Neuronal stem cell (in vitro differentiated cells): ENCODE measurements at regions not wholly inside any gene's neighbourhood (a gene's known extent, or its start where the extent isn't known, plus 50 kb on each side); places are given as distances from the start of the nearest gene placed in this dataset.

Experiments used
- DNase-seq: peaks from one replicate; pipeline ENCODE4 v3.0.0-alpha.2; 2013; ENCODE audit warnings: low spot score
- H2AFZ ChIP-seq: one replicate; pipeline ENCODE4 v1.6.1; 2013; ENCODE audit warnings: mild to moderate bottlenecking, low read length, inconsistent platforms
- H2AK5ac ChIP-seq: 2 replicates; pipeline ENCODE4 v1.6.1; 2013; ENCODE audit warnings: low read depth, mild to moderate bottlenecking, inconsistent platforms, low read length, moderate library complexity, mixed read lengths
- H2BK120ac ChIP-seq: 2 replicates; pipeline ENCODE4 v1.6.1; 2013; ENCODE audit warnings: low read depth, mild to moderate bottlenecking, inconsistent platforms, low read length, moderate library complexity, mixed read lengths
- H2BK12ac ChIP-seq: one replicate; pipeline ENCODE4 v1.6.1; 2013; ENCODE audit warnings: low read length, inconsistent platforms
- H2BK15ac ChIP-seq: 2 replicates; pipeline ENCODE4 v1.6.1; 2013; ENCODE audit warnings: mild to moderate bottlenecking, low read length, inconsistent platforms, mixed read lengths
- H2BK5ac ChIP-seq: one replicate; pipeline ENCODE4 v1.6.1; 2013; ENCODE audit warnings: inconsistent platforms, mild to moderate bottlenecking, low read length, moderate library complexity
- H3K14ac ChIP-seq: one replicate; pipeline ENCODE4 v1.6.1; 2013; ENCODE audit warnings: low read length, inconsistent platforms
- H3K18ac ChIP-seq: 2 replicates; pipeline ENCODE4 v1.6.1; 2013; ENCODE audit warnings: low read length, inconsistent platforms
- H3K23ac ChIP-seq: 2 replicates; pipeline ENCODE4 v1.6.1; 2013; ENCODE audit warnings: low read depth, mild to moderate bottlenecking, mixed read lengths, low read length, inconsistent platforms; ENCODE audit not compliant: poor library complexity
- H3K27ac ChIP-seq: replicated peaks from 3 replicates; pipeline ENCODE4 v1.5.1; 2013; ENCODE audit warnings: low read length, inconsistent platforms
- H3K27me3 ChIP-seq, 3 experiments: 2 replicates each; pipeline ENCODE4 v1.6.1; 2013; ENCODE audit warnings: low read length in 3 of 3, mild to moderate bottlenecking in 2 of 3, inconsistent platforms in 1 of 3, low read depth in 1 of 3, mixed read lengths in 1 of 3, moderate library complexity in 1 of 3; ENCODE audit not compliant: control insufficient read depth in 3 of 3, insufficient read depth in 3 of 3
- H3K36me3 ChIP-seq, 2 donors: replicated peaks in 1 of 2; 2 replicates each; pipeline ENCODE4 v1.6.1; 2013; ENCODE audit warnings: low read length in 2 of 2; ENCODE audit not compliant: control insufficient read depth in 2 of 2, insufficient read depth in 2 of 2
- H3K4ac ChIP-seq: 2 replicates; pipeline ENCODE4 v1.6.1; 2013; ENCODE audit warnings: inconsistent platforms, mild to moderate bottlenecking, low read length, moderate library complexity
- H3K4me1 ChIP-seq, 2 donors: 1 replicate in 1 of 2; 2 replicates in 1 of 2; pipeline ENCODE4 v1.6.1; 2013; ENCODE audit warnings: low read length in 2 of 2, low read depth in 1 of 2; ENCODE audit not compliant: control insufficient read depth in 2 of 2, insufficient read depth in 1 of 2
- H3K4me2 ChIP-seq: one replicate; pipeline ENCODE4 v1.6.1; 2013; ENCODE audit warnings: mild to moderate bottlenecking, low read length, inconsistent platforms; ENCODE audit not compliant: insufficient read depth, poor library complexity, severe bottlenecking
- H3K4me3 ChIP-seq, 2 donors: 2 replicates each; pipeline ENCODE4 v1.5.1; 2013; ENCODE audit warnings: low read length in 2 of 2, mild to moderate bottlenecking in 2 of 2, inconsistent platforms in 1 of 2, moderate library complexity in 1 of 2
- H3K79me1 ChIP-seq: one replicate; pipeline ENCODE4 v1.6.1; 2013; ENCODE audit warnings: low read depth, mild to moderate bottlenecking, inconsistent platforms, low read length, moderate library complexity
- H3K9ac ChIP-seq: one replicate; pipeline ENCODE4 v1.6.1; 2013; ENCODE audit warnings: mild to moderate bottlenecking, low read depth, low read length, inconsistent platforms; ENCODE audit not compliant: poor library complexity
- H3K9me3 ChIP-seq, 2 donors: replicated peaks in 1 of 2; 2 replicates each; pipeline versions ENCODE3 to v1.6.1; 2013; ENCODE audit warnings: low read length in 2 of 2, mild to moderate bottlenecking in 2 of 2, inconsistent platforms in 1 of 2, low read depth in 1 of 2, mixed read lengths in 1 of 2, moderate library complexity in 1 of 2; ENCODE audit not compliant: control insufficient read depth in 2 of 2, insufficient read depth in 1 of 2
- H4K8ac ChIP-seq: one replicate; pipeline ENCODE4 v1.6.1; 2013; ENCODE audit warnings: low read depth, mild to moderate bottlenecking, inconsistent platforms, low read length, moderate library complexity
- H4K91ac ChIP-seq: one replicate; pipeline ENCODE4 v1.6.1; 2013; ENCODE audit warnings: low read length, low read depth, mild to moderate bottlenecking, inconsistent platforms; ENCODE audit not compliant: poor library complexity
- WGBS, 2 donors: extraction: QIAGEN DNeasy Blood & Tissue Kit; methylation state at CpG; one replicate each; pipeline ENCODE4 v1.1.7; 2013; ENCODE audit warnings: missing lambda C conversion rate in 2 of 2, mixed read lengths in 1 of 2; ENCODE audit not compliant: insufficient read length in 2 of 2, insufficient replicate concordance in 1 of 2; ENCODE audit errors: extremely low coverage in 2 of 2; 5-methylcytosine and 5-hydroxymethylcytosine counted together

- Histone ChIP-seq H2BK120ac (no peak overlapping the region), H3K4ac (no peak overlapping the region), H3K9me3 (peaks cover 0 to 2% of the 10 kb centered on the region in 2 donors), H2AFZ (no peak overlapping the region), H3K4me1 (no peaks in the 10 kb centered on the region), H4K91ac (no peak overlapping the region), H3K36me3 (no peaks in the 10 kb centered on the region), H2BK12ac (no peak overlapping the region), H3K27ac (no peak overlapping the region), H2BK5ac (no peak overlapping the region), H3K14ac (no peak overlapping the region), H3K9ac (no peak overlapping the region), H3K18ac (no peak overlapping the region), H3K4me2 (no peak overlapping the region), H3K79me1 (no peaks in the 10 kb centered on the region), H3K23ac (no peak overlapping the region), H2AK5ac (no peak overlapping the region), H3K4me3 (no peak overlapping the region), H4K8ac (no peak overlapping the region), H3K27me3 (peaks cover 0 to 1% (median 0%) of the 10 kb centered on the region in 3 experiments), H2BK15ac (no peak overlapping the region)
- no CpG with 5 or more reads among the region's 4 CpGs for WGBS, 2 donors
- DNase-seq: no peak
These were observed 66.6 kb upstream of the PLCL2 start for GRCh38 chr3:16818194-16818593.

GRCh38 chr3:16818945-16819344 lies 65.8 kb upstream of the PLCL2 start:
- Histone ChIP-seq H3K4me3 (no peak overlapping the region), H2AK5ac (no peak overlapping the region), H3K14ac (no peak overlapping the region), H2BK12ac (no peak overlapping the region), H3K27me3 (no peaks in the 10 kb centered on the region), H3K18ac (no peak overlapping the region), H3K36me3 (no peaks in the 10 kb centered on the region), H2AFZ (no peak overlapping the region), H2BK120ac (no peak overlapping the region), H3K4me2 (no peak overlapping the region), H3K9ac (no peak overlapping the region), H3K9me3 (no peaks in the 10 kb centered on the region), H3K27ac (no peak overlapping the region), H3K23ac (no peak overlapping the region), H4K8ac (no peak overlapping the region), H2BK15ac (no peak overlapping the region), H3K4me1 (no peaks in the 10 kb centered on the region), H4K91ac (no peak overlapping the region), H3K4ac (no peak overlapping the region), H3K79me1 (no peaks in the 10 kb centered on the region), H2BK5ac (no peak overlapping the region)
- no peak for DNase-seq
- WGBS, 2 donors: no CpG with 5 or more reads among the region's 1 CpG

GRCh38 chr3:16820485-16820884 lies 64.3 kb upstream of the PLCL2 start:
- no peak overlapping the region for H3K4me3 ChIP-seq
- H3K23ac ChIP-seq: no peak overlapping the region
- no peak overlapping the region for H3K4me2 ChIP-seq
- H3K9ac ChIP-seq: no peak overlapping the region
- no peaks in the 10 kb centered on the region for H3K79me1 ChIP-seq
- DNase-seq: no peak
- H2AFZ ChIP-seq: no peak overlapping the region
- no peaks in the 10 kb centered on the region for H3K27me3 ChIP-seq
- H3K18ac ChIP-seq: no peak overlapping the region
- H3K36me3 ChIP-seq: no peaks in the 10 kb centered on the region
- H3K4ac ChIP-seq: no peak overlapping the region
- H3K27ac ChIP-seq: no peak overlapping the region
- no peak overlapping the region for H3K14ac ChIP-seq
- H4K8ac ChIP-seq: no peak overlapping the region
- H3K4me1 ChIP-seq: no peaks in the 10 kb centered on the region
- no peak overlapping the region for H2AK5ac ChIP-seq
- H2BK15ac ChIP-seq: no peak overlapping the region
- no peak overlapping the region for H4K91ac ChIP-seq
- no peaks in the 10 kb centered on the region for H3K9me3 ChIP-seq
- no peak overlapping the region for H2BK5ac ChIP-seq
- no peak overlapping the region for H2BK120ac ChIP-seq
- no peak overlapping the region for H2BK12ac ChIP-seq

- Histone ChIP-seq H4K91ac (no peak overlapping the region), H2BK12ac (no peak overlapping the region), H3K36me3 (no peaks in the 10 kb centered on the region), H3K4me3 (peak overlapping the region in 1 of 2 donors; percentile 0), H3K27me3 (no peaks in the 10 kb centered on the region), H2BK15ac (no peak overlapping the region), H3K14ac (no peak overlapping the region), H3K27ac (no peak overlapping the region), H3K18ac (no peak overlapping the region), H3K23ac (no peak overlapping the region), H2AK5ac (no peak overlapping the region), H4K8ac (no peak overlapping the region), H2AFZ (no peak overlapping the region), H2BK5ac (no peak overlapping the region), H3K9ac (peak overlapping the region; percentile 7), H3K4me2 (no peak overlapping the region), H2BK120ac (no peak overlapping the region), H3K4me1 (no peaks in the 10 kb centered on the region), H3K4ac (no peak overlapping the region), H3K79me1 (no peaks in the 10 kb centered on the region), H3K9me3 (no peaks in the 10 kb centered on the region)
- DNase-seq: no peak
- no CpG with 5 or more reads among the region's 4 CpGs for WGBS, 2 donors
These were observed 63.7 kb upstream of the PLCL2 start for GRCh38 chr3:16821053-16821452.
